Skin epidermis (tissue), 12 donors: ENCODE measurements at regions not wholly inside any gene's neighbourhood (a gene's known extent, or its start where the extent isn't known, plus 50 kb on each side); places are given as distances from the start of the nearest gene placed in this dataset.
A peak's percentile ranks its signal among the peaks of the same experiment; 100 is the strongest.

Source experiments
- H3K27ac ChIP-seq, 21 experiments: fragments of 200-600 bp; sonication (generic) in 11 of 21; one replicate each; pipeline ENCODE4 v1.5.0; 2020; ENCODE audit warnings: mild to moderate bottlenecking in 3 of 21, inconsistent platforms in 2 of 21, moderate library complexity in 2 of 21
- H3K4me3 ChIP-seq, 7 experiments: fragments of 200-600 bp; sonication (generic) in 2 of 7; one replicate each; pipeline ENCODE4 v1.5.0; 2020; ENCODE audit warnings: inconsistent platforms in 2 of 7, mild to moderate bottlenecking in 2 of 7, moderate library complexity in 1 of 7

- Histone ChIP-seq H3K27ac (peak overlapping the region in 7 of 21 experiments; percentile 8 to 74 (median 39)), H3K4me3 (no peak overlapping the region)
Observed at GRCh38 chr4:129342819-129343408, 247.0 kb downstream of the C4orf33 start.

- no peak overlapping the region for H3K4me3 ChIP-seq
Observed at GRCh38 chr4:129344058-129344457, 248.1 kb downstream of the C4orf33 start.

GRCh38 chr4:129345609-129346008, 249.7 kb downstream of the C4orf33 start:
- no peak overlapping the region for H3K4me3 ChIP-seq
- no peak overlapping the region for H3K27ac ChIP-seq

More at GRCh38 chr4:129344058-129344457, 248.1 kb downstream of the C4orf33 start:
- no peak overlapping the region for H3K27ac ChIP-seq

GRCh38 chr4:129346036-129346435, 250.1 kb downstream of the C4orf33 start:
- H3K4me3 ChIP-seq: no peak overlapping the region
- no peak overlapping the region for H3K27ac ChIP-seq

GRCh38 chr4:129346734-129347133, 250.8 kb downstream of the C4orf33 start:
- H3K27ac ChIP-seq: no peak overlapping the region
- H3K4me3 ChIP-seq: no peak overlapping the region

GRCh38 chr4:129350834-129351721, 255.1 kb downstream of the C4orf33 start:
- H3K27ac ChIP-seq: no peak overlapping the region
- no peak overlapping the region for H3K4me3 ChIP-seq

GRCh38 chr4:129352480-129352879, 256.5 kb downstream of the C4orf33 start:
- no peak overlapping the region for H3K4me3 ChIP-seq
- no peak overlapping the region for H3K27ac ChIP-seq

GRCh38 chr4:129353490-129353889, 257.5 kb downstream of the C4orf33 start:
- no peak overlapping the region for H3K4me3 ChIP-seq
- no peak overlapping the region for H3K27ac ChIP-seq

GRCh38 chr4:129355031-129355430, 259.1 kb downstream of the C4orf33 start:
- H3K4me3 ChIP-seq: no peak overlapping the region
- H3K27ac ChIP-seq: no peak overlapping the region

- Histone ChIP-seq H3K4me3 (no peak overlapping the region), H3K27ac (no peak overlapping the region)
Observed at GRCh38 chr4:129355516-129355915, 259.6 kb downstream of the C4orf33 start.

- H3K4me3 ChIP-seq: no peak overlapping the region
- H3K27ac ChIP-seq: no peak overlapping the region
Observed at GRCh38 chr4:129358571-129358970, 262.6 kb downstream of the C4orf33 start.

- no peak overlapping the region for H3K4me3 ChIP-seq
- no peak overlapping the region for H3K27ac ChIP-seq
Observed at GRCh38 chr4:129359461-129359860, 263.5 kb downstream of the C4orf33 start.

- H3K4me3 ChIP-seq: no peak overlapping the region
- H3K27ac ChIP-seq: no peak overlapping the region
Observed at GRCh38 chr4:129362691-129363274, 266.8 kb downstream of the C4orf33 start.

GRCh38 chr4:129364747-129365452, 268.9 kb downstream of the C4orf33 start:
- Histone ChIP-seq H3K27ac (no peak overlapping the region), H3K4me3 (no peak overlapping the region)

GRCh38 chr4:129369361-129370010, 273.5 kb downstream of the C4orf33 start:
- no peak overlapping the region for H3K4me3 ChIP-seq
- H3K27ac ChIP-seq: no peak overlapping the region

- Histone ChIP-seq H3K27ac (no peak overlapping the region), H3K4me3 (no peak overlapping the region)
Observed at GRCh38 chr4:129371065-129371464, 275.1 kb downstream of the C4orf33 start.

- H3K27ac ChIP-seq: no peak overlapping the region
- no peak overlapping the region for H3K4me3 ChIP-seq
Observed at GRCh38 chr4:129371926-129372325, 276.0 kb downstream of the C4orf33 start.

GRCh38 chr4:129377131-129377845, 281.3 kb downstream of the C4orf33 start:
- peak overlapping the region in 1 of 21 experiments; percentile 37 for H3K27ac ChIP-seq

GRCh38 chr4:129378364-129378763, 282.4 kb downstream of the C4orf33 start:
- H3K4me3 ChIP-seq: no peak overlapping the region
- H3K27ac ChIP-seq: no peak overlapping the region

More at GRCh38 chr4:129377131-129377845, 281.3 kb downstream of the C4orf33 start:
- H3K4me3 ChIP-seq: no peak overlapping the region
